ENCODE measurements at regions not wholly inside any gene's neighbourhood (a gene's known extent, or its start where the extent isn't known, plus 50 kb on each side); places are given as distances from the start of the nearest gene placed in this dataset.

- TF ChIP-seq EZH2phosphoT487 (IDR thresholded peaks at IDR 0.05; ENCODE audit: low read depth) (no peak), CTCF (IDR thresholded peaks at IDR 0.05; ENCODE audit: low read depth, low read length) (no peak)
Observed at GRCh38 chr9:75452512-75452911, 364.2 kb downstream of the OSTF1 start.

All from OCI-LY3 (cell line).